Gastrocnemius medialis (tissue), 4 donors: ENCODE measurements at regions not wholly inside any gene's neighbourhood (a gene's known extent, or its start where the extent isn't known, plus 50 kb on each side); places are given as distances from the start of the nearest gene placed in this dataset.
"Not testable (repeated sequence)": the region's sequence is repeated elsewhere in the genome, so short reads cannot be mapped to it uniquely, and the experiment has no call there.

Source experiments
- ATAC-seq, 2 donors: fragments of 150-250 bp; one replicate each; pipeline ENCODE4 v1.9.1; 2016
- DNase-seq, 2 donors: peaks; one replicate each; pipeline ENCODE4 v3.0.0-alpha.2; 2019
- H3K27ac ChIP-seq, 4 donors: fragments of 200-600 bp; sonication (generic); 1 replicate in 1 of 4; 2 replicates in 3 of 4; pipeline ENCODE4 v1.5.1; 2016 to 2018; ENCODE audit warnings: mild to moderate bottlenecking in 2 of 4, moderate library complexity in 1 of 4
- H3K27me3 ChIP-seq, 3 donors: fragments of 200-600 bp; sonication (generic) in 2 of 3; 1 replicate in 1 of 3; 2 replicates in 2 of 3; pipeline versions ENCODE4 v1.5.1 to v1.6.0; 2016 to 2019; ENCODE audit warnings: mild to moderate bottlenecking in 1 of 3, moderate library complexity in 1 of 3
- H3K36me3 ChIP-seq, 2 donors: fragments of 200-600 bp; sonication (generic) in 1 of 2; one replicate each; pipeline ENCODE4 v1.5.1; 2017 to 2018
- H3K4me1 ChIP-seq, 2 donors: fragments of 200-600 bp; sonication (generic) in 1 of 2; one replicate each; pipeline ENCODE4 v1.5.1; 2016 to 2017; ENCODE audit warnings: mild to moderate bottlenecking in 2 of 2
- H3K4me3 ChIP-seq, 4 donors: fragments of 200-600 bp; sonication (generic) in 3 of 4; 1 replicate in 1 of 4; 2 replicates in 3 of 4; pipeline ENCODE4 v1.5.1; 2016 to 2019; ENCODE audit warnings: mild to moderate bottlenecking in 2 of 4
- H3K9me3 ChIP-seq, 3 donors: fragments of 200-600 bp; sonication (generic) in 2 of 3; 1 replicate in 1 of 3; 2 replicates in 2 of 3; pipeline ENCODE4 v1.5.1; 2016 to 2019
- CTCF ChIP-seq, 5 experiments: fragments of 450-650 bp in 3 of 5; fragments of 200-600 bp in 2 of 5; sonication (generic) in 2 of 5; IDR thresholded peaks in 4 of 5; conservative IDR thresholded peaks in 1 of 5; 1 replicate in 4 of 5; 2 replicates in 1 of 5; pipeline ENCODE4 v1.5.1; 2016 to 2019; ENCODE audit warnings: antibody characterized with exemption in 5 of 5, mild to moderate bottlenecking in 3 of 5, moderate library complexity in 3 of 5
- POLR2A ChIP-seq, 2 donors: fragments of 450-650 bp; IDR thresholded peaks; one replicate each; pipeline ENCODE4 v1.6.1; 2017; ENCODE audit warnings: antibody characterized with exemption in 2 of 2, mild to moderate bottlenecking in 2 of 2, moderate library complexity in 2 of 2
- in situ Hi-C, 4 donors: fragments of 200-750 bp; cut with MboI; loops; one replicate each; pipeline versions ENCODE4 v1.15.0 to v1.8.0; 2017; ENCODE audit warnings: low sequenced_read_pairs in 4 of 4
- intact Hi-C: fragments of 100-400 bp; cut with DNase I; formaldehyde crosslinking; loops from one replicate; pipeline ENCODE4 v1.15.1; 2023; ENCODE audit warnings: low total_unique reads

DNA sequence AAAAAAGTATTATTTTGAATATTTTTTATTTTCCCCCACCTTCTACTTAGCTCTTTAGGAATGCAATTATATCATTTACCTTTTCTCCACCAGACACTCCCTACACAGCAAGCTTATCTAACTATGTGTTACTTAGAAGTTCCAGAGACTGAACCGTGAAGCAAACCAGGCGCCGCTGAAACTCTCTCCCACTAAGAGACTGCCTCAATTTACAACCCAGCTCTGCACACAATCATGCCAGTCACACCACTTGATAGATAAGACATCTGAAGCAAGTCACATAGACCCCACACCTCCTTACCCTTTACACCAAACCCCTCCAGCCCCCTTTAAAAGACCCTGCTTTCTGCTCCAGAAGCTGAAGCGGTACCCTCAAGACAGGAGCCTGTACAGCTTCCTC is 245.5 kb downstream of the S1PR1 start:
- DNase-seq (no peak), ATAC-seq (no peak)
- Histone ChIP-seq H3K4me1 (no peaks in the 10 kb centered on the region), H3K27me3 (no peaks in the 10 kb centered on the region), H3K4me3 (no peak overlapping the region), H3K9me3 (no peaks in the 10 kb centered on the region), H3K36me3 (no peaks in the 10 kb centered on the region), H3K27ac (no peak overlapping the region)
- in situ Hi-C loops (no loop called here), intact Hi-C loops (no loop called here)
- TF ChIP-seq CTCF (IDR thresholded peaks at IDR 0.05 in 4 of 5, conservative IDR thresholded peaks at IDR 0.05 in 1 of 5) (no peak), POLR2A (IDR thresholded peaks at IDR 0.05) (no peak)

DNA sequence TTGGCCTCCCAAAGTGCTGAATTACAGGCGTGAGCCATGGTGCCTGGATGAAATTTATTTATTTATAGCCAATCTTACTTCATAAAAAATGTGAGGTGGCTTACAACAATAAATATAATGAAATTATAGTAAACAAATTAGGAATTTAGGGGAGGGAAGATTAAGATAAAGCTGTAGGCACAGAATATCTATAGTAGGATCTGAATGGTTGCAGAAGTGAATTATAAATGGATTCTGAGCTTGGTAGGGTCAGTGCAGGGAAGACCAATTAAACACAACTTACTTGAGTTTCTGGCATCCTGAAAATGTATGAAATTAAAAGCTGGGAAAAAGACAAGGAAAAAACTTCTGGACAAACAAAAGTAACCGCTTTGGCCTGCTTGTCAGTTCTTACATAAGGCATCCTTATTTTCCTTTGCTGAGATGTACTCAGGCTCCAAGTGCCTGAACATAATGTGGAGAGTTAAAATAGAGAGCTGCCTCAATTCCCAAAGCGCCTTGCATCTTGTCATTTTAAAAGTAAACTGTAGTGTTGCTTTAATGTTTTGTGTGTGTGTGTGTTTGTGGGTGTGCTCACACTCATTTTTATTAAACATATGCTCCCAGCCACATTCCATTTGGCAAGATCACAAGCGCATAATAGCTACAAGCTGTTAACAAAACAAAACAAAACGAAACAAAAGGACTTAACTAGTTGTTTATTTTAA is 247.3 kb downstream of the S1PR1 start:
- no peaks in the 10 kb centered on the region for H3K9me3 ChIP-seq
- no peak for TF ChIP-seq POLR2A (IDR thresholded peaks at IDR 0.05)
- no peaks in the 10 kb centered on the region for H3K27me3 ChIP-seq
- H3K27ac ChIP-seq = no peak overlapping the region
- in situ Hi-C loops (no loop called here), intact Hi-C loops (no loop called here)
- DNase-seq (no peak), ATAC-seq (no peak)
- H3K4me1 ChIP-seq = no peaks in the 10 kb centered on the region
- no peak overlapping the region for H3K4me3 ChIP-seq
- no peaks in the 10 kb centered on the region for H3K36me3 ChIP-seq

DNA sequence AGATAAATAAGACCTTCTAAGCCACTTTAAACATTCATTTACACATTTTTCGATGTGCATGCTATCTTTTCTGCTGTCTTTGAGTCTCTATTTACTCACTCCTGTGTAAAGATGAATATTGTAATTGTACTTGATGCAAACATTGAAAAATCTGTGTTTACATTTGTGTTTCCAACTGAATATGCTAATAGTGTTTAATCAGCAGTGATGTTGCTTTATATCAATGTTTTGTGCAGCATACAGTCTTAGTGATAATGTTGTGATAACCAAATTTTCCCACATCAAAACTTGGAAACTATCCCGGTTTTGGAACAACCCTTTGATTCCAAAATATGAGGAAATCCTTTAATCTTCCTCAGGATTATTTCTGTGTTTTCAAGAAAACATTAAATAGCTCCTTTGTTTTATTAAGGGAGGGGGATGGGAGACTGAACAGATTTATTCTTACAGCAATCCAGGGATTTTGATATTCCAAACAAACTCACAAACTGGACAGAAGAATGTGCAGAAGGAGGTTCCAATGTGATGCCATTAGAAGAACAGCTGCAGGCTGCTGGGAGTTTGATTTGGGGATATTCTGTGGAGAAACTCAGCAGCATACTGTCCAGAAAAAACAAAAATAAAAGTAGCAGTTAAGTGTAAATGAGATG is 248.0 kb downstream of the S1PR1 start:
- ATAC-seq = no peak
- no peak overlapping the region for H3K27ac ChIP-seq
- intact Hi-C loops = no loop called here

GRCh38 chr1:101485712-101486111 is 248.9 kb downstream of the S1PR1 start:
- Histone ChIP-seq H3K4me1 (no peaks in the 10 kb centered on the region), H3K27me3 (no peaks in the 10 kb centered on the region), H3K36me3 (no peaks in the 10 kb centered on the region), H3K9me3 (no peaks in the 10 kb centered on the region), H3K4me3 (no peak overlapping the region), H3K27ac (no peak overlapping the region)
- no peak for TF ChIP-seq POLR2A (IDR thresholded peaks at IDR 0.05)
- TF ChIP-seq CTCF (IDR thresholded peaks at IDR 0.05 in 4 of 5, conservative IDR thresholded peaks at IDR 0.05 in 1 of 5) = no peak
- ATAC-seq (no peak), DNase-seq (no peak)
- in situ Hi-C loops = no loop called here
- intact Hi-C loops = no loop called here

More for the DNA sequence above, 248.0 kb downstream of the S1PR1 start:
- Histone ChIP-seq H3K4me1 (no peaks in the 10 kb centered on the region), H3K9me3 (no peaks in the 10 kb centered on the region), H3K36me3 (no peaks in the 10 kb centered on the region), H3K27me3 (no peaks in the 10 kb centered on the region), H3K4me3 (no peak overlapping the region)
- in situ Hi-C loops = no loop called here
- no peak for DNase-seq
- TF ChIP-seq CTCF (IDR thresholded peaks at IDR 0.05 in 4 of 5, conservative IDR thresholded peaks at IDR 0.05 in 1 of 5) = no peak
- TF ChIP-seq POLR2A (IDR thresholded peaks at IDR 0.05) = no peak

DNA sequence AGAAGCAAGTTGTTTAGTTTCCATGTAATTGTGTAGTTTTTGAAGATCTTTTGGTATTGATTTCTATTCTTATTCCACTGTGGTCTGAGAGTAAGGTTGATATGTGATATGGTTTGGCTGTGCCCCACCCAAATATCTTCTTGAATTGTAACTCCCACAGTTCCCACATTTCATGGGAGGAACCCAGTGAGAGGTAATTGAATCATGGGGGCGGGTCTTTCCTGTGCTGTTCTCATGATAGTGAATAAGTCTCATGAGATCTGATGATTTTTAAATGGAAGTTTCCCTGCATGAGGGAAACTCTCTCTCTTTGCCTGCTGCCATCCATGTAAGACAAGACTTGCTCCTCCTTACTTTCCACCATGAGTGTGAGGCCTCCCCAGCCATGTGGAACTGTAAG is 255.3 kb downstream of the S1PR1 start:
- in situ Hi-C loops, ATAC-seq, DNase-seq, H3K4me1 ChIP-seq, H3K4me3 ChIP-seq, H3K9me3 ChIP-seq, intact Hi-C loops, H3K27me3 ChIP-seq, H3K36me3 ChIP-seq, H3K27ac ChIP-seq: not testable (repeated sequence)

DNA sequence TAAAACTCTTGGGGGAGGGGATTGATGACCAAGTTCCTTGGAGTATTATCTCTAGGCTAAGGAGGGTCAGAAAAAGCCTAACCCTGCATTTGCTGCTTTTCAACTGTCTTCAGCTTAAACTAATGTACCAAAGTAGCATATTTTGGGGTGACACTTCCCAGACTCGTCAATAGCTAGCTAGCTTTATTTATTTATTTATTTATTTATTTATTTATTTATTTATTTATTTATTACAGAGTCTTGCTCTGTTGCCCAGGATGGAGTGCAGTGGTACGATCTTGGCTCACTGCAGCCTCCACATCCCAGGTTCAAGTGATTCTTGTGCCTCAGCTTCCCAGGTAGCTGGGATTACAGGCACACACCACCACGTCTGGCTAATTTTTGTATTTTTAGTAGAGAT is 257.1 kb downstream of the S1PR1 start:
- intact Hi-C loops, in situ Hi-C loops, ATAC-seq: not testable (repeated sequence)

More for the DNA sequence above, 257.1 kb downstream of the S1PR1 start:
- DNase-seq, H3K36me3 ChIP-seq, H3K4me1 ChIP-seq, H3K27me3 ChIP-seq, H3K4me3 ChIP-seq, H3K9me3 ChIP-seq, H3K27ac ChIP-seq: not testable (repeated sequence)
